ENCODE measurements at regions not wholly inside any gene's neighbourhood (a gene's known extent, or its start where the extent isn't known, plus 50 kb on each side); places are given as distances from the start of the nearest gene placed in this dataset.

DNA sequence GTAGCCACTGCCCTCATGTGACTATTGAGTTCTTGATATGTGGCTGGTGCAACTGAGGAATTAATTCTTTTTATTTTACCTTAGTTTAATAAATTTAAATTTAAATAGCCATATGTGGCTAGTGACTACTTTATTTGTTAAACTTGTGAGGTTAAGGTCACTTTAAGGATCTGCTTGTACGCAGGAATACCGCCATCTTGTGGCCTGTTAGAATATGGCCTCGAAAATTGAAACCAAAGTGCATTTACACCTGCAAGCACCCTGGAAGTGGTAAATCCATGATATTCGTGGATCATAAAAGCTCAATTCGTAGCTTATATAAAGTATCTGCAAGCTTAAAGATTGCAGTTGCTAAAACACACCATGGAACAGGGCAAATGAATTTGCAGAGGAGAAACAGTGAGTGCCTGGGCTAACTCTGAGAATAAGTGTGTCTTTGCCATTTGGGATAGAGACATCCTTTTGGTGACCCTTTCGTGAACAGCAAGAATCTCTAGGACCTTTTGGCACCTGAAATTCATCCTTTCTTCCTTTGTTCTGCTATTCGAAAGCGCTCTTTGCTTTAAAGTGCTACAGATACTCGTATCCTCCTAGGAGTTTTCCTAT lies 59.9 kb upstream of the REG3A start (continued):
- peak; percentile 44 to 78 (median 65); a peak in 5 of 6 replicates for TF ChIP-seq CTCF (IDR thresholded peaks at IDR 0.05 in 2 of 3, conservative IDR thresholded peaks at IDR 0.05 in 1 of 3; ENCODE audit: insufficient read depth in 2 of 3, low read depth in 1 of 3, low read length in 3 of 3)
- TF ChIP-seq RAD21 (CRISPR knock-in tag; conservative IDR thresholded peaks at IDR 0.05 in 1 of 2, IDR thresholded peaks at IDR 0.05 in 1 of 2) = peak; percentile 67 to 68
- peak; percentile 59 for TF ChIP-seq SMC3 (conservative IDR thresholded peaks at IDR 0.05; ENCODE audit: insufficient read depth, low read depth, low read length)
- TF ChIP-seq ILK (tag; IDR thresholded peaks at IDR 0.05; ENCODE audit: borderline replicate concordance, low read depth) = no peak
- TF ChIP-seq, protein P1, sequence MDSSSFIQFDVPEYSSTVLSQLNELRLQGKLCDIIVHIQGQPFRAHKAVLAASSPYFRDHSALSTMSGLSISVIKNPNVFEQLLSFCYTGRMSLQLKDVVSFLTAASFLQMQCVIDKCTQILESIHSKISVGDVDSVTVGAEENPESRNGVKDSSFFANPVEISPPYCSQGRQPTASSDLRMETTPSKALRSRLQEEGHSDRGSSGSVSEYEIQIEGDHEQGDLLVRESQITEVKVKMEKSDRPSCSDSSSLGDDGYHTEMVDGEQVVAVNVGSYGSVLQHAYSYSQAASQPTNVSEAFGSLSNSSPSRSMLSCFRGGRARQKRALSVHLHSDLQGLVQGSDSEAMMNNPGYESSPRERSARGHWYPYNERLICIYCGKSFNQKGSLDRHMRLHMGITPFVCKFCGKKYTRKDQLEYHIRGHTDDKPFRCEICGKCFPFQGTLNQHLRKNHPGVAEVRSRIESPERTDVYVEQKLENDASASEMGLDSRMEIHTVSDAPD (CRISPR knock-in tag; IDR thresholded peaks at IDR 0.05) = no peak
- TF ChIP-seq, protein P2, sequence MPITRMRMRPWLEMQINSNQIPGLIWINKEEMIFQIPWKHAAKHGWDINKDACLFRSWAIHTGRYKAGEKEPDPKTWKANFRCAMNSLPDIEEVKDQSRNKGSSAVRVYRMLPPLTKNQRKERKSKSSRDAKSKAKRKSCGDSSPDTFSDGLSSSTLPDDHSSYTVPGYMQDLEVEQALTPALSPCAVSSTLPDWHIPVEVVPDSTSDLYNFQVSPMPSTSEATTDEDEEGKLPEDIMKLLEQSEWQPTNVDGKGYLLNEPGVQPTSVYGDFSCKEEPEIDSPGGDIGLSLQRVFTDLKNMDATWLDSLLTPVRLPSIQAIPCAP (CRISPR knock-in tag; IDR thresholded peaks at IDR 0.05; ENCODE audit: borderline replicate concordance) = no peak
- TF ChIP-seq, protein P3, sequence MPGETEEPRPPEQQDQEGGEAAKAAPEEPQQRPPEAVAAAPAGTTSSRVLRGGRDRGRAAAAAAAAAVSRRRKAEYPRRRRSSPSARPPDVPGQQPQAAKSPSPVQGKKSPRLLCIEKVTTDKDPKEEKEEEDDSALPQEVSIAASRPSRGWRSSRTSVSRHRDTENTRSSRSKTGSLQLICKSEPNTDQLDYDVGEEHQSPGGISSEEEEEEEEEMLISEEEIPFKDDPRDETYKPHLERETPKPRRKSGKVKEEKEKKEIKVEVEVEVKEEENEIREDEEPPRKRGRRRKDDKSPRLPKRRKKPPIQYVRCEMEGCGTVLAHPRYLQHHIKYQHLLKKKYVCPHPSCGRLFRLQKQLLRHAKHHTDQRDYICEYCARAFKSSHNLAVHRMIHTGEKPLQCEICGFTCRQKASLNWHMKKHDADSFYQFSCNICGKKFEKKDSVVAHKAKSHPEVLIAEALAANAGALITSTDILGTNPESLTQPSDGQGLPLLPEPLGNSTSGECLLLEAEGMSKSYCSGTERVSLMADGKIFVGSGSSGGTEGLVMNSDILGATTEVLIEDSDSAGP (CRISPR knock-in tag; IDR thresholded peaks at IDR 0.05) = peak; percentile 56; the same call in 1 of the 2 replicates
